Endothelial cell of umbilical vein (primary cell): ENCODE measurements at regions not wholly inside any gene's neighbourhood (a gene's known extent, or its start where the extent isn't known, plus 50 kb on each side); places are given as distances from the start of the nearest gene placed in this dataset.

Experiments used
- BruUV-seq: library from RNA; stranded (reverse); fragments of 400-500 nt; replicated peaks from 2 replicates; lab custom pipeline; 2021; lab: Mats Ljungman, UMichigan
- CTCF ChIA-PET: fragments of 300-600, 350-600 bp; sonication (Branson Sonifier 250); formaldehyde crosslinking; loops from one replicate; lab custom pipeline; 2021; ENCODE audit warnings: antibody characterized with exemption, inconsistent platforms; lab: Charles Lee
- POLR2A ChIA-PET: fragments of 300-600, 350-600 bp; sonication (Branson Sonifier 250); formaldehyde crosslinking; loops from one replicate; lab custom pipeline; 2021; ENCODE audit warnings: antibody characterized with exemption, inconsistent platforms; lab: Charles Lee
- DNase-seq: peaks from one replicate; pipeline ENCODE4 v3.0.0-alpha.2; 2011; ENCODE audit warnings: low read depth, low spot score
- FAIRE-seq: peaks from 2 replicates; lab custom pipeline; 2011; peaks lifted over from hg19 to GRCh38; lab: Jason Lieb, UNC
- H2AFZ ChIP-seq: 2 replicates; pipeline ENCODE4 v1.6.0; 2012; ENCODE audit warnings: low read depth, low read length, control low read depth, inconsistent platforms
- H3K27ac ChIP-seq: 2 replicates; pipeline ENCODE4 v1.5.1; 2011; ENCODE audit warnings: low read depth, mild to moderate bottlenecking, control low read depth, low read length, moderate library complexity; ENCODE audit not compliant: insufficient read depth
- H3K27me3 ChIP-seq, 2 experiments: 2 replicates each; pipeline versions ENCODE4 v1.6.0 to v1.6.1; 2011; ENCODE audit warnings: low read length in 2 of 2, mixed read lengths in 1 of 2; ENCODE audit not compliant: control insufficient read depth in 2 of 2, insufficient read depth in 2 of 2
- H3K36me3 ChIP-seq, 2 experiments: 2 replicates in 1 of 2; 3 replicates in 1 of 2; pipeline ENCODE4 v1.5.1; 2011; ENCODE audit warnings: low read length in 2 of 2, mild to moderate bottlenecking in 1 of 2, moderate library complexity in 1 of 2; ENCODE audit not compliant: control insufficient read depth in 2 of 2, insufficient read depth in 2 of 2; ENCODE audit errors: extremely low read depth in 1 of 2
- H3K4me1 ChIP-seq: 3 replicates; pipeline ENCODE4 v1.5.1; 2011; ENCODE audit warnings: mild to moderate bottlenecking, low read length; ENCODE audit not compliant: control insufficient read depth, insufficient read depth; ENCODE audit errors: extremely low read depth
- H3K4me2 ChIP-seq: 2 replicates; pipeline ENCODE4 v1.6.1; 2011; ENCODE audit warnings: low read length, control low read depth, mixed read lengths; ENCODE audit not compliant: insufficient read depth
- H3K4me3 ChIP-seq, 3 experiments: fragments of 200-600 bp in 1 of 3; sonication (generic), shearing (Covaris generic) in 1 of 3; replicated peaks in 1 of 3; 2 replicates each; pipeline ENCODE4 v1.5.1; 2011 to 2016; ENCODE audit warnings: control low read depth in 3 of 3, low read length in 3 of 3, mild to moderate bottlenecking in 2 of 3, inconsistent platforms in 1 of 3, low read depth in 1 of 3, moderate library complexity in 1 of 3; ENCODE audit not compliant: insufficient read depth in 1 of 3
- H3K79me2 ChIP-seq: 2 replicates; pipeline ENCODE4 v1.6.0; 2012; ENCODE audit warnings: low read length, inconsistent platforms; ENCODE audit not compliant: control insufficient read depth, insufficient read depth
- H3K9ac ChIP-seq: replicated peaks from 2 replicates; pipeline ENCODE3; 2011; ENCODE audit warnings: low read length, control low read depth; ENCODE audit not compliant: insufficient read depth; ENCODE audit errors: extremely low read depth
- H3K9me1 ChIP-seq: replicated peaks from 3 replicates; pipeline ENCODE4 v1.6.0; 2011; ENCODE audit warnings: mild to moderate bottlenecking, low read length; ENCODE audit not compliant: control insufficient read depth, insufficient read depth; ENCODE audit errors: extremely low read depth
- H3K9me3 ChIP-seq: replicated peaks from 2 replicates; pipeline ENCODE4 v1.5.1; 2012; ENCODE audit warnings: low read length, inconsistent platforms; ENCODE audit not compliant: control insufficient read depth, insufficient read depth
- H4K20me1 ChIP-seq: replicated peaks from 2 replicates; pipeline ENCODE3; 2011; ENCODE audit warnings: mild to moderate bottlenecking, low read length; ENCODE audit not compliant: control insufficient read depth, insufficient read depth; ENCODE audit errors: extremely low read depth
- CTCF ChIP-seq, 2 donors: IDR thresholded peaks; 1 replicate in 1 of 2; 2 replicates in 1 of 2; pipeline ENCODE4 v1.5.1; 2011; ENCODE audit warnings: low read length in 2 of 2, mild to moderate bottlenecking in 2 of 2, moderate library complexity in 2 of 2, control low read depth in 1 of 2, inconsistent platforms in 1 of 2, low read depth in 1 of 2; ENCODE audit not compliant: insufficient read depth in 1 of 2; ENCODE audit errors: extremely low read depth in 1 of 2
- EZH2 ChIP-seq: IDR thresholded peaks from 2 replicates; pipeline ENCODE4 v1.6.1; 2012; ENCODE audit warnings: borderline replicate concordance, low read depth, mild to moderate bottlenecking, moderate library complexity, low read length, inconsistent platforms; ENCODE audit not compliant: severe bottlenecking
- FOS ChIP-seq: IDR thresholded peaks from 2 replicates; pipeline ENCODE4 v1.6.1; 2011; ENCODE audit warnings: mild to moderate bottlenecking, low read length, moderate library complexity, borderline replicate concordance; ENCODE audit not compliant: insufficient read depth
- GATA2 ChIP-seq: IDR thresholded peaks from 2 replicates; pipeline ENCODE4 v1.7.0; 2011; ENCODE audit warnings: low read depth, mild to moderate bottlenecking, moderate library complexity, mixed read lengths, low read length; ENCODE audit not compliant: insufficient read length, insufficient read depth
- JUN ChIP-seq: IDR thresholded peaks from 2 replicates; pipeline ENCODE4 v1.6.1; 2011; ENCODE audit warnings: borderline replicate concordance, low read depth; ENCODE audit not compliant: insufficient read length, insufficient read depth
- MAX ChIP-seq: IDR thresholded peaks from 2 replicates; pipeline ENCODE4 v1.6.1; 2011; ENCODE audit not compliant: insufficient read depth, insufficient read length
- MYC ChIP-seq: IDR thresholded peaks from one replicate; pipeline ENCODE4 v1.6.1; 2011; ENCODE audit warnings: mild to moderate bottlenecking, low read depth, low read length
- POLR2A ChIP-seq: IDR thresholded peaks from 2 replicates; pipeline ENCODE4 v1.6.1; 2012; ENCODE audit warnings: low read depth, mild to moderate bottlenecking, control low read depth, low read length
- POLR2AphosphoS5 ChIP-seq: IDR thresholded peaks from 2 replicates; pipeline ENCODE4 v1.6.1; 2012; ENCODE audit warnings: low read depth, mild to moderate bottlenecking, control low read depth, low read length, moderate library complexity; ENCODE audit not compliant: insufficient read depth
- dilution Hi-C: fragments of 300-500 bp; cut with MboI; formaldehyde crosslinking; loops from one replicate; pipeline ENCODE4 v1.15.0; 2019; ENCODE audit warnings: low sequenced_read_pairs; ENCODE audit not compliant: extremely low pct_ligation_motif_present
- intact Hi-C: fragments of 100-400 bp; cut with micrococcal nuclease; formaldehyde crosslinking; loops from one replicate; pipeline ENCODE4 v1.10.0; 2022

- dilution Hi-C loops (no loop called here), intact Hi-C loops (no loop called here)
- Histone ChIP-seq H3K79me2 (no peaks in the 10 kb centered on the region), H2AFZ (no peak overlapping the region), H3K4me1 (peaks cover 10% of the 10 kb centered on the region), H3K4me2 (no peak overlapping the region), H3K27me3 (peaks cover 0 to 3% of the 10 kb centered on the region in 2 experiments), H3K9ac (no peak overlapping the region), H3K9me1 (no peaks in the 10 kb centered on the region), H3K27ac (no peak overlapping the region), H4K20me1 (no peaks in the 10 kb centered on the region), H3K4me3 (no peak overlapping the region), H3K9me3 (no peaks in the 10 kb centered on the region), H3K36me3 (no peaks in the 10 kb centered on the region)
- POLR2A ChIA-PET, result no interaction called here
- DNase-seq (no peak), FAIRE-seq (no peak)
- CTCF ChIA-PET, result interaction anchor here (1.2 to 2.2 kb wide), 4 partner anchors 16 to 86 kb away, joined by 4 to 5 read pairs (median 4); no protein-coding TSS in a partner anchor
- TF ChIP-seq CTCF (IDR thresholded peaks at IDR 0.05; ENCODE audit: extremely low read depth in 1 of 2, insufficient read depth in 1 of 2, low read depth in 1 of 2, low read length in 2 of 2), result no peak
- no peak for TF ChIP-seq MAX
- BruUV-seq, result no TSS peak
Measured at GRCh38 chr22:46030231-46030880, 53.4 kb upstream of the WNT7B start.

GRCh38 chr22:46031066-46031465, 54.1 kb upstream of the WNT7B start:
- ChIA-PET POLR2A (no interaction called here), CTCF (interaction anchor here (0.9 to 2.2 kb wide), 3 partner anchors 23 to 86 kb away, joined by 4 to 5 read pairs (median 5); no protein-coding TSS in a partner anchor)
- no peaks in the 10 kb centered on the region for H3K9me3 ChIP-seq
- no peaks in the 10 kb centered on the region for H3K36me3 ChIP-seq
- H3K4me1 ChIP-seq, result peaks cover 11% of the 10 kb centered on the region
- dilution Hi-C loops, result no loop called here
- H3K27me3 ChIP-seq, result no peaks in the 10 kb centered on the region
- H3K27ac ChIP-seq, result no peak overlapping the region
- H3K4me3 ChIP-seq, result no peak overlapping the region
- no peak overlapping the region for H3K9ac ChIP-seq
- H3K9me1 ChIP-seq, result no peaks in the 10 kb centered on the region
- no TSS peak for BruUV-seq
- intact Hi-C loops, result no loop called here
- H3K4me2 ChIP-seq, result no peak overlapping the region
- no peaks in the 10 kb centered on the region for H3K79me2 ChIP-seq
- no peak for TF ChIP-seq POLR2A
- TF ChIP-seq CTCF (IDR thresholded peaks at IDR 0.05; ENCODE audit: extremely low read depth in 1 of 2, insufficient read depth in 1 of 2, low read depth in 1 of 2, low read length in 2 of 2), result no peak
- TF ChIP-seq POLR2AphosphoS5, result no peak
- TF ChIP-seq EZH2, result no peak
- TF ChIP-seq MAX, result no peak
- TF ChIP-seq MYC, result no peak
- no peak for TF ChIP-seq JUN
- TF ChIP-seq GATA2, result no peak
- no peak for TF ChIP-seq FOS
- no peak for DNase-seq
- H4K20me1 ChIP-seq, result no peaks in the 10 kb centered on the region
- FAIRE-seq, result no peak
- no peak overlapping the region for H2AFZ ChIP-seq
